CD8-positive, alpha-beta memory T cell (primary cell): ENCODE measurements at regions not wholly inside any gene's neighbourhood (a gene's known extent, or its start where the extent isn't known, plus 50 kb on each side); places are given as distances from the start of the nearest gene placed in this dataset.

Source experiments
- CTCF ChIA-PET: fragments of 350-600 bp; sonication (Branson Sonifier 250); formaldehyde crosslinking; loops from one replicate; lab custom pipeline; 2021; ENCODE audit warnings: antibody characterized with exemption; lab: Charles Lee
- POLR2A ChIA-PET: fragments of 350-600 bp; sonication (Branson Sonifier 250); formaldehyde crosslinking; loops from one replicate; lab custom pipeline; 2021; ENCODE audit warnings: antibody characterized with exemption; lab: Charles Lee
- DNase-seq, 5 donors: peaks; one replicate each; pipeline versions ENCODE4 v3.0.0 to v3.0.0-alpha.2; 2020 to 2022; ENCODE audit warnings: mixed read lengths in 1 of 5
- H3K27ac ChIP-seq: one replicate; pipeline ENCODE4 v1.7.0; 2013; ENCODE audit warnings: low read depth, mild to moderate bottlenecking, low read length, moderate library complexity
- H3K27me3 ChIP-seq: 2 replicates; pipeline ENCODE4 v1.7.0; 2013; ENCODE audit warnings: low read length, mild to moderate bottlenecking; ENCODE audit not compliant: insufficient read depth, poor library complexity, severe bottlenecking
- H3K36me3 ChIP-seq: 2 replicates; pipeline ENCODE4 v1.7.0; 2013; ENCODE audit warnings: mild to moderate bottlenecking, low read length, moderate library complexity; ENCODE audit not compliant: insufficient read depth
- H3K4me1 ChIP-seq: 2 replicates; pipeline ENCODE4 v1.7.0; 2013; ENCODE audit warnings: mild to moderate bottlenecking, low read length, moderate library complexity; ENCODE audit not compliant: insufficient read depth
- H3K4me3 ChIP-seq: 2 replicates; pipeline ENCODE4 v1.7.0; 2013; ENCODE audit warnings: mild to moderate bottlenecking, low read length
- H3K9me3 ChIP-seq: 2 replicates; pipeline ENCODE4 v1.7.0; 2013; ENCODE audit warnings: mild to moderate bottlenecking, low read length
- H3K27ac Mint-ChIP-seq, 8 donors: one replicate each; pipeline ENCODE4 v1.8.0; 2020 to 2021; ENCODE audit warnings: mixed read lengths in 8 of 8, mild to moderate bottlenecking in 6 of 8, inconsistent platforms in 3 of 8, moderate library complexity in 3 of 8
- H3K27me3 Mint-ChIP-seq, 2 donors: one replicate each; pipeline ENCODE4 v1.8.0; 2020 to 2021; ENCODE audit warnings: mixed read lengths in 2 of 2, mild to moderate bottlenecking in 1 of 2, moderate library complexity in 1 of 2
- H3K36me3 Mint-ChIP-seq, 3 donors: one replicate each; pipeline ENCODE4 v1.8.0; 2020 to 2021; ENCODE audit warnings: mixed read lengths in 3 of 3, inconsistent platforms in 1 of 3, mild to moderate bottlenecking in 1 of 3
- H3K4me1 Mint-ChIP-seq, 3 donors: one replicate each; pipeline ENCODE4 v1.8.0; 2020 to 2021; ENCODE audit warnings: mixed read lengths in 3 of 3, inconsistent platforms in 1 of 3, mild to moderate bottlenecking in 1 of 3
- H3K4me3 Mint-ChIP-seq, 7 donors: one replicate each; pipeline ENCODE4 v1.8.0; 2020 to 2021; ENCODE audit warnings: mixed read lengths in 7 of 7, mild to moderate bottlenecking in 6 of 7, moderate library complexity in 4 of 7, inconsistent platforms in 2 of 7
- H3K9me3 Mint-ChIP-seq, 5 donors: one replicate each; pipeline ENCODE4 v1.8.0; 2020 to 2022; ENCODE audit warnings: mixed read lengths in 5 of 5, mild to moderate bottlenecking in 3 of 5, moderate library complexity in 2 of 5, inconsistent platforms in 1 of 5

DNA sequence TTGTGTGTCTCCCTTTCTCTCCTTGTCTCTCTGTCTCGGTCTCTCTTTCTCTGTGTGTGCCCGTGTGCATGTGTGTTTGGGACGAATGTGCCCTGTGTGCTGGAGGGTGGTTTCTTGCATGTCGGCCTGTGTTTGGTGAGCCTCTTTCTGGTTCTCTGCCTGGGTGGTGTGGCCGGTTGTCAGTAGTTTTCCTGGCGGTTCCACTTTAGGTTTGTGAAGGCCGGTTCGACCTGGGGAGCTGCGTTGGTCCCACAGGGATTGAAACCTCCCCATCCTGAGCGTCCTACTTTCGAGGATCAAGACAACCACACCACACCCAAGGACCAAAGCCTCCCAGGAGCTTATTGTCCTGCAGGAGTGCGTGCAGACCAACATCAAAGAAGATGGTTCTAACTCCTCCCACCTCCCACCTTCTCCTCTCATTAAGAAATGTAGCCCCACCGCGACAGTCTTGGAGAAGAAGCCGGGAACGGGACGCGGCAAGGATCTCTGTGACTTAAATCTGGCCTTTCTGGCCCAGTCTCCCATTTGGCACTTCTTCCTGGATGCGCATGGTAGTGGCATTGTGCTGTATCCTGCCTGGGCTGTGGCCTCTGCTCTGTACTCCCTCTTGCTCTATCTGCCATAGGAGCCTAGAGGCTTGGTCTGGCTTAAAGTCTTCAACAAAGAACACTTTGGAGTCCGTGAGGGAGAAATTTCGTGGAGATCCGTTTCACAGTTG lies 1685.0 kb downstream of the TP53TG3F start:
- Histone ChIP-seq H3K27ac (no peak overlapping the region), H3K4me1 (no peaks in the 10 kb centered on the region), H3K4me3 (no peak overlapping the region), H3K36me3 (no peaks in the 10 kb centered on the region), H3K9me3 (no peaks in the 10 kb centered on the region), H3K27me3 (no peaks in the 10 kb centered on the region)
- peaks cover 3 to 46% (median 23%) of the 10 kb centered on the region in 5 donors for H3K9me3 Mint-ChIP-seq
- H3K4me3 Mint-ChIP-seq: no peak overlapping the region
- DNase-seq: no peak
- H3K4me1 Mint-ChIP-seq: no peaks in the 10 kb centered on the region
- no peak overlapping the region for H3K27ac Mint-ChIP-seq
- CTCF ChIA-PET: no interaction called here
- POLR2A ChIA-PET: no interaction called here
- peaks cover 0 to 1% (median 0%) of the 10 kb centered on the region in 3 donors for H3K36me3 Mint-ChIP-seq
- H3K27me3 Mint-ChIP-seq: no peaks in the 10 kb centered on the region

GRCh38 chr16:35146031-35146710 lies 1686.8 kb downstream of the TP53TG3F start:
- Mint-ChIP-seq H3K4me1 (no peaks in the 10 kb centered on the region), H3K9me3 (peaks cover 3 to 46% (median 25%) of the 10 kb centered on the region in 5 donors), H3K27ac (no peak overlapping the region), H3K4me3 (no peak overlapping the region), H3K36me3 (no peaks in the 10 kb centered on the region), H3K27me3 (no peaks in the 10 kb centered on the region)
- Histone ChIP-seq H3K27me3 (no peaks in the 10 kb centered on the region), H3K9me3 (no peaks in the 10 kb centered on the region), H3K4me1 (no peaks in the 10 kb centered on the region), H3K36me3 (no peaks in the 10 kb centered on the region), H3K4me3 (no peak overlapping the region), H3K27ac (no peak overlapping the region)
- POLR2A ChIA-PET: no interaction called here
- CTCF ChIA-PET: no interaction called here
- DNase-seq: no peak

DNA sequence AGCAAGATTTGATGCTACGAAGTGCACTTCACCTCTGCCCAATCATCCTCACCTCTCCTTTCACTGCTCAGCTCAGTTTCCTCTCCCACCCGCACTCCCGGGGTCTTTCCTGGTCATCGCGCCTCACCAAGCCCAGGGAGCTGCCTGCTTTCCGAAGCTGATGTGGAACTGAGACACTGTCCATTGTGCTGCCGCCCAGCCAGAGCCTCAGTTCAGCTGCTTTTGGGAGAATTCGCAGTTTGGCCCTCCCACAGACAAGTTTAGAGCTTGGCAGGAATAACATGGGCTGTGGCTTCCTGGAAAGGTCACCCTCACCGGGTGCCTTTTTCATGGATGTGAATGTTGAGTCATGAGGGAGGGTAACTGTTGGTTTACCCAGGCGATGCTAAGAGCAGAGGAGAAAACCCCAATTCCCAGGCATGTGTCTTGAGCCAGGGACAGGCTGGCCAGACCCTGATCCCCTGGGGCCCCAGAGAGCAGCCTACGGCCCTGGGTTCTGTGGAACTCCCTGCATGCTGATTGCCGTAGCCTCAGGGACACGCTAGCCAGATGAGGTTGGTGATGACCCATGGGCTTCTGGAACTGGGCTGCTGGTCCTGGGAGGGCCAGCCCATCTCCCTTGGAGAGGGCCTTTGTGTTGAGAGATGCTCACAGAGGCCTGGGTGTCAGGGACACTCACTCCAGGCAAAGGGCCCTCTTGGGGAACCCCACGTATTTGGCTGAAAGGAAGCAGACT lies 1687.5 kb downstream of the TP53TG3F start:
- no peaks in the 10 kb centered on the region for H3K27me3 Mint-ChIP-seq
- Histone ChIP-seq H3K27me3 (no peaks in the 10 kb centered on the region), H3K36me3 (no peaks in the 10 kb centered on the region), H3K4me1 (no peaks in the 10 kb centered on the region), H3K27ac (no peak overlapping the region), H3K9me3 (no peaks in the 10 kb centered on the region), H3K4me3 (no peak overlapping the region)
- ChIA-PET POLR2A (no interaction called here), CTCF (no interaction called here)
- no peaks in the 10 kb centered on the region for H3K4me1 Mint-ChIP-seq
- no peak overlapping the region for H3K27ac Mint-ChIP-seq
- no peaks in the 10 kb centered on the region for H3K36me3 Mint-ChIP-seq
- DNase-seq: no peak
- H3K9me3 Mint-ChIP-seq: peaks cover under 1 to 46% (median 25%) of the 10 kb centered on the region in 5 donors
- H3K4me3 Mint-ChIP-seq: no peak overlapping the region

DNA sequence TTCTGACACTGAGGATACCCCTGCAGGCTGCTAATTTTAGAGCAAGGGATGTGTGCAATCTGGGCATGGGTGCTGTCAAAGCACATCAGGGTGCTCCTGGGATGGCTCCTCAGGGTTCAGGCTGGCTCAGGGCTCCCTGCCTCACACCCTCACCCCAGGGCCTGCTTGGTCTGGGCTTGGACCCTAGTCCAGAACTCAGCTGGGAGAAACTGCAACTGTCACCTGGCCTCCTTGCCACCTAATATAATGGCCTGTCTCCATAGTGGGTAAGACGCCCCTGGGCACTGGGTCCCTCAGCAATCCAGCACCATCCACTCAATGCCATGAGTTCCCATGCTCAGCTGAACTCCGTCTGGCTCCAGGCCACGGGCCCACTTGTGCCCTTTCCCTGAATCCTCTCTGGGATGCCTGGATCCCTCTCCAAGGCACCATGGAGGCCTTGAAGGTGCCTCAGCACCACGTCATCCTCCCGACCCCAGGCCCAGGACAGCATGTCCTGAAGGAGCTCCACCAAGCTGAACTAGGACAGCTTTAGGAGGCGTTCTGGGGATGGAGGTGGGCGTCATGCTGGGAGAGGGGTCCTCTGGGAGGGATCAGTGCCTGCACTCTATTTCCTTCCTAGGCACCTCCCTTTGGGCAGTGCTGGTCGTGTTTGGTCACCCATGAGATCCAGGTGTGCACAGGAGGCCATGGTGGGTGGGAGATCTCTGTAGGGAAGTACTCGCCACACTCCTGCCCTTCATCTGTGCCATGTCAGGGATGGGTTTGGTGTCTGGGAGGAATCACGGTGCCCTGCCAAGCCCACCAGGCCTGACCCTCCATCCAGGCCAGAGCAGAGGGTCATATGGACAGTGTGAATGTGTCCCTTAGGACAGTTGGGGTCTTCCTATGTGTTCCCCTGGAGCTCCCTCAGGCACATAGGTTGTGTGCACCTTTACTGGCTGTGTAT lies 1688.4 kb downstream of the TP53TG3F start:
- no peak for DNase-seq
- ChIA-PET POLR2A (no interaction called here), CTCF (no interaction called here)
- peaks cover 0 to 50% (median 27%) of the 10 kb centered on the region in 5 donors for H3K9me3 Mint-ChIP-seq
- Histone ChIP-seq H3K9me3 (no peaks in the 10 kb centered on the region), H3K27me3 (no peaks in the 10 kb centered on the region), H3K4me3 (no peak overlapping the region), H3K4me1 (no peaks in the 10 kb centered on the region), H3K27ac (no peak overlapping the region), H3K36me3 (no peaks in the 10 kb centered on the region)
- H3K36me3 Mint-ChIP-seq: no peaks in the 10 kb centered on the region
- no peak overlapping the region for H3K27ac Mint-ChIP-seq
- H3K4me3 Mint-ChIP-seq: no peak overlapping the region
- no peaks in the 10 kb centered on the region for H3K27me3 Mint-ChIP-seq
- H3K4me1 Mint-ChIP-seq: no peaks in the 10 kb centered on the region

DNA sequence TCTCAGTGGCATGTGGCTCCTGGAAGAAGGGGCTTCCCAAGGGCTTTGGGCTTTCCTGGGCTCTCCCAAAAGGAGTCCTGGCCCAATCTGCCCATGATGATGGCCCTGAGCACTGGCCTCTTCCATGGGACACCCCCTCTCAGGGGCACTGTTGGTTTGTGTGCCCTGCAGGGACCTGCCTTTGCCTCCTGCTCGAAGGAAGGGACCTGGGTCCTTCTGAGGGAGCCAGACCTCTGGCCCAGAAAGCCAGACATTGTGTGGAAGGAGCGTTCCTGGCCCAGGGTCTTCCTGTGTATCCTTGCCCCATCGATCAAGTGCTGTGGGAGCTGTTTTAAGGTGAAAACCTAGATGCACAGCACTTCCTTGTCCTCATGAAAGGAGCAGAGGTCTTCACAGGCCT lies 1689.3 kb downstream of the TP53TG3F start:
- Mint-ChIP-seq H3K4me3 (no peak overlapping the region), H3K27ac (no peak overlapping the region), H3K36me3 (no peaks in the 10 kb centered on the region), H3K4me1 (no peaks in the 10 kb centered on the region), H3K9me3 (peaks cover 0 to 57% (median 27%) of the 10 kb centered on the region in 5 donors), H3K27me3 (no peaks in the 10 kb centered on the region)
- Histone ChIP-seq H3K4me3 (no peak overlapping the region), H3K27me3 (no peaks in the 10 kb centered on the region), H3K27ac (no peak overlapping the region), H3K36me3 (no peaks in the 10 kb centered on the region), H3K4me1 (no peaks in the 10 kb centered on the region), H3K9me3 (no peaks in the 10 kb centered on the region)
- ChIA-PET POLR2A (no interaction called here), CTCF (no interaction called here)
- DNase-seq: no peak

GRCh38 chr16:35149550-35149949 lies 1690.1 kb downstream of the TP53TG3F start:
- H3K9me3 ChIP-seq: peaks cover under 1% of the 10 kb centered on the region
- Mint-ChIP-seq H3K9me3 (peaks cover 4 to 57% (median 28%) of the 10 kb centered on the region in 5 donors), H3K4me1 (no peaks in the 10 kb centered on the region), H3K27me3 (no peaks in the 10 kb centered on the region), H3K27ac (no peak overlapping the region), H3K36me3 (no peaks in the 10 kb centered on the region), H3K4me3 (no peak overlapping the region)
- no peak overlapping the region for H3K27ac ChIP-seq
- H3K27me3 ChIP-seq: no peaks in the 10 kb centered on the region
- POLR2A ChIA-PET: no interaction called here
- no peak for DNase-seq
- H3K36me3 ChIP-seq: no peaks in the 10 kb centered on the region
- no peaks in the 10 kb centered on the region for H3K4me1 ChIP-seq
- H3K4me3 ChIP-seq: no peak overlapping the region
- CTCF ChIA-PET: no interaction called here

GRCh38 chr16:35150805-35151312 lies 1691.4 kb downstream of the TP53TG3F start:
- CTCF ChIA-PET: no interaction called here
- Histone ChIP-seq H3K9me3 (peaks cover 5% of the 10 kb centered on the region), H3K27me3 (no peaks in the 10 kb centered on the region), H3K4me3 (no peak overlapping the region), H3K36me3 (no peaks in the 10 kb centered on the region), H3K27ac (no peak overlapping the region), H3K4me1 (no peaks in the 10 kb centered on the region)
- no peak overlapping the region for H3K27ac Mint-ChIP-seq
- no peaks in the 10 kb centered on the region for H3K36me3 Mint-ChIP-seq
- no peaks in the 10 kb centered on the region for H3K27me3 Mint-ChIP-seq
- DNase-seq: no peak
- POLR2A ChIA-PET: no interaction called here
- H3K4me3 Mint-ChIP-seq: no peak overlapping the region
- H3K9me3 Mint-ChIP-seq: peaks cover 16 to 58% (median 28%) of the 10 kb centered on the region in 5 donors
- H3K4me1 Mint-ChIP-seq: no peaks in the 10 kb centered on the region
